ENCODE measurements at regions not wholly inside any gene's neighbourhood (a gene's known extent, or its start where the extent isn't known, plus 50 kb on each side); places are given as distances from the start of the nearest gene placed in this dataset.

DNA sequence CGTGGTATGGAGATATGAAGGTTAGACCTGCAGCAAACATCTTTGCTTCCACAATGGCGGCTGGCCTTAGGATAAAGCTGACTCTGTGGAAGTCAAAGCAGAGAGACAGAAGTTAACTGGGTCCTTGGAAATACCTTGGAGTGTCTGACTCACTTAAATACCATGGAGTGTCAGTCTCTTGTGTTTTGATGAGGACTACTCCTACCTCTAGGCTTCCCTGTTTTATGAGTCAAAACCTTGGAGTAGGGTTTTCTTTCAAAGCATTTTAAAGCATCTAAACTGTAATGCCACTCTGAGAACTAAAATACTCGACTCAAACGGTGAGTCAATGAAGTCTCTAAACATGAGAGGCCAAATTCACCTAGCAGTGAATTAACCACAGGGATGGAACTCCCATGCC is 329.1 kb downstream of the SAMD5 start:
- DNase-seq (ENCODE audit: low spot score), result no peak
- in situ Hi-C loops (cut with MboI; ENCODE audit: low pct_unique_long_range_greater_than_20kb, low sequenced_read_pairs, unreplicated experiment), result no loop called here
- no peak for TF ChIP-seq CTCF (IDR thresholded peaks at IDR 0.05; ENCODE audit: extremely low read depth, insufficient read depth, missing control alignments)

DNA sequence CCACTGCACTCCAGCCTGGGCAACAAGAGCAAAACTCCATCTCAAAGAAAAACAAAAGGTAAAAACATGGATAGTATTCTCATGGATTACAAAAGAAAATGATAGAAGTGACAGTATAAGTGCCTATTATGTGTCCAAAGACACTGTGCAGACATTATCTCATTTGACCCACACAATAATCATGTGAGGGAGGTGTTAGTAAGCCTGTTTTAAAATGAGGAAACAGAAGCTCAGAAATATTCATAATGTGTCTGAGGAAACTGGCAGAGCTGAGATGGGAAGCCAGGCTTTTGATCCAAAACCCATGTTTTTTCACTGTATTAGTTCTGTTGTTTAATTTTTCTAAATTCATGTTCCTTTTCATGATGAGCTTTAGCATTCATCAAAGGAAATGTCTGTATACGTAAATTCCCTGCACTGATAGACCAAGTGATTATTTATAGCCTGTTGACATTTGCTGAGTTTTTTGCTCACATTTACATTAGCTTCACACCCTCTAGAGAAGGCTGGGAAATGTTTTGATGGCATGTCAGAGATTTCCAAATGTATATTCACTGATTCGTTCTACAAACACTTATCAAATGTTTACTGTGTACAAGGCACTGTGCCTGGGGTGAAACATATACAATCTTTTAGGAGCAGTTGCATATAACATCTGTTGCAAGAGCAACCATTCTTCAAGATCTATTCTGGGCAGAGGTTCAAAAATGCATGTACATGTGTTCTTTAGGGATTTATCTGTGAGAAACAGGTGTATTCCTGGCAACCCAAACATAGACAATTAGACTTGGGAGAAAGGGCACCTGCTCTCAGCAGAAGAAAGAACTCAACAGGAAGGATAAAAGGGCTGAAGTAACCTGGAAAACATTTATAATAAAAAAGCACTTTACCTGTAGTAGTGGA is 331.5 kb downstream of the SAMD5 start:
- in situ Hi-C loops (cut with MboI; ENCODE audit: low pct_unique_long_range_greater_than_20kb, low sequenced_read_pairs, unreplicated experiment), result no loop called here
- no peak for DNase-seq (ENCODE audit: low spot score)
- no peak for TF ChIP-seq CTCF (IDR thresholded peaks at IDR 0.05; ENCODE audit: extremely low read depth, insufficient read depth, missing control alignments)

DNA sequence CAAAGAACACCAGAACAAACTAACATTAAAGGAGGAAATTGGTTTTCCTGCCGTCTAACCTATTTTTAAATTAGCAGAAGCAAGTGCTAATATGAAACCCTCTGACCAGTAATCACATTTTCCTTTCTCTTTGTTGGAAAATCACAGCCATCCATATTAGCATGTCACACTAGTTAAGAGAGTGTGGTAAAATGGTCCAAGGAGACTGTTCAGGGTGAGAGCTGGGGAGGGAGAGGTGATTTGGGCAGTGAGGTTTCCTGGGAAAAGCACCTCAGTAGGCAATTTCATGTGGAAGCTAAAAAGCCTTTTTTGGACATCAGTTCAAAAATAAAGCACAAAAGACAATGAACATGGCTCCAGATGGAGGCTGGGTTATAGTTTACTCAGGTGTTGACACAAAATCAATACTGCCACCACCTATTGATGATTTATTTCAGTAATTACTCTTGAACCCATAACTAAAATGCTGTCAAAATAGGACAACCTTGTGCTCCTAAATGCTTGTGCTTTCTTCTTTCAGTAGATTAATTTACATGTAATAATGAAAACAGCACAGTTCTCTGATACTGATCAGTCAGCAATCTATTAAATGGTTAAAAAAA is 333.2 kb downstream of the SAMD5 start:
- in situ Hi-C loops (cut with MboI; ENCODE audit: low pct_unique_long_range_greater_than_20kb, low sequenced_read_pairs, unreplicated experiment), result no loop called here
- no peak for TF ChIP-seq CTCF (IDR thresholded peaks at IDR 0.05; ENCODE audit: extremely low read depth, insufficient read depth, missing control alignments)
- no peak for DNase-seq (ENCODE audit: low spot score)

- in situ Hi-C loops (cut with MboI; ENCODE audit: low pct_unique_long_range_greater_than_20kb, low sequenced_read_pairs, unreplicated experiment), result no loop called here
- DNase-seq (ENCODE audit: low spot score), result no peak
- TF ChIP-seq CTCF (IDR thresholded peaks at IDR 0.05; ENCODE audit: extremely low read depth, insufficient read depth, missing control alignments), result no peak
These were observed 341.2 kb downstream of the SAMD5 start for GRCh38 chr6:147849401-147850330.

GRCh38 chr6:147852772-147853171 is 344.3 kb downstream of the SAMD5 start:
- in situ Hi-C loops (cut with MboI; ENCODE audit: low pct_unique_long_range_greater_than_20kb, low sequenced_read_pairs, unreplicated experiment), result no loop called here
- no peak for DNase-seq (ENCODE audit: low spot score)
- TF ChIP-seq CTCF (IDR thresholded peaks at IDR 0.05; ENCODE audit: extremely low read depth, insufficient read depth, missing control alignments), result no peak

DNA sequence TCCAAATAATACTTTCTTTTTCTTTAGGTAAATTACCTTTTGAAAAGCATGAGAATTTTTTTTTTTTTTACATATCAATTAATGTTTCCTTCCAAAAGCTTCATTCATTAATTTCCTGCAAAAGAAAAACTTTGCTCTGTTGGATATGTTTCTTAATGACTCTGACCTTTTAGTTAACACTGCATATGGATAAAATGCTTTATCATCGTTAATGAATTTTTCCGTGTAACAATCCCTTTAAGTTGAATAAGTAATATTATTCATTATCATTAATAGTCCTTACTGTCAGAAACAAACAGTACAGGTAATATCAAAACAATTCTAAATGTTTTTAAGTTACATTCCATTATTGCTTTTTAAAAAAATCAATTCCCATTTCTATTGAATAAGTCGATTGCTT is 345.1 kb downstream of the SAMD5 start:
- no peak for TF ChIP-seq CTCF (IDR thresholded peaks at IDR 0.05; ENCODE audit: extremely low read depth, insufficient read depth, missing control alignments)
- no peak for DNase-seq (ENCODE audit: low spot score)
- in situ Hi-C loops (cut with MboI; ENCODE audit: low pct_unique_long_range_greater_than_20kb, low sequenced_read_pairs, unreplicated experiment), result no loop called here
